ENCODE measurements at regions not wholly inside any gene's neighbourhood (a gene's known extent, or its start where the extent isn't known, plus 50 kb on each side); places are given as distances from the start of the nearest gene placed in this dataset.

DNA sequence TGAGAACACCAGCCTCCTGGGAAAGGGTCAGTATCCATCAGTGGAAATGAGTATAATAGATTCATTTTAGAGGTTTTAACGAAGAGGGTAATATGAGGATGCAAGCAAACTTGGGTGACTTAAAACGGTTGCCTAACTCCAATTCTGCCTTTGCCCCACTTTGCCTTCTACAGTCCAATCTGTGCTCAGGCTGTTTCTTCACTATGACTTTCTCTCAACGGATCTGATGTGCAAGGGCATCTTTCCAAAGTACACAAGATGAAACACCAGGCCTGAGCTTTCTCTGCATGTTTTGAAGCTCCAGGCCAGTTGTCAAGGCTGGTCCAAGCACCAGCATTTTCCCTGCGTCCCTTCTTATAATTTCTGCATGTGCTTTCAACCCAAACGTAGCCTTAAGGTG is 68.0 kb upstream of the TMEM164 start:
- no TSS peak for BruUV-seq (replicated peaks)
- Histone ChIP-seq H3K36me3 (ENCODE audit: control insufficient read depth, insufficient read depth, low read length) (no peaks in the 10 kb centered on the region), H3K4me1 (ENCODE audit: control insufficient read depth, insufficient read depth, low read length) (no peaks in the 10 kb centered on the region), H3K4me3 (ENCODE audit: low read depth in 2 of 2, low read length in 2 of 2) (no peak overlapping the region), H3K27ac (ENCODE audit: low read length) (no peak overlapping the region), H3K27me3 (ENCODE audit: control insufficient read depth, insufficient read depth, low read length) (peaks cover 2% of the 10 kb centered on the region; the same call in 1 of the 2 replicates), H3K9me3 (ENCODE audit: control insufficient read depth, insufficient read depth, low read depth, low read length) (no peaks in the 10 kb centered on the region)
- ChIA-PET POLR2A (no interaction called here), CTCF (no interaction called here)
- DNase-seq (ENCODE audit: low read depth, low spot score) (no peak), ATAC-seq (no peak)
- TF ChIP-seq POLR2AphosphoS5 (IDR thresholded peaks at IDR 0.05; ENCODE audit: low read depth, low read length), result no peak
- in situ Hi-C loops (cut with HindIII; ENCODE audit: low pct_unique_long_range_greater_than_20kb, low sequenced_read_pairs) (no loop called here), intact Hi-C loops (cut with micrococcal nuclease; ENCODE audit: unreplicated experiment) (no loop called here)

DNA sequence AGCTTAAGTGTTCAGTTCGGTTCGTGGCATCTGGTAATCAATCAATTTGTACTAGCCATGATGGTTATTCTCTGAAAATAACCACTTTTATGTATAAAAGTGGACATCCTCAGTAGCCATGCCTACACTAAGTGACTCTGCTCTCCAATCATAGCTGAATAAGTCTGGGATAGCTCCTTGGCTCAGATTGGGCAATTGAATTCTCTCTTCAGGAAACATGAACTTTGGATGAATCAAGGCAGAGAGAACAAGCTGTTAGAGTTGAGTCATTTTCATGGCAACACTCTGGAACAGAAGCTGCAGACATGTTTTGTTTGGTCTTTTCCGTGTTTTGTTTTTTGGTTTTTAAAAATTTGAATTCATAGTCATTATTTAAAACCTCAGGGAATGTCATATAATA is 66.8 kb upstream of the TMEM164 start:
- Histone ChIP-seq H3K4me1 (ENCODE audit: control insufficient read depth, insufficient read depth, low read length) (no peaks in the 10 kb centered on the region), H3K9me3 (ENCODE audit: control insufficient read depth, insufficient read depth, low read depth, low read length) (no peaks in the 10 kb centered on the region), H3K27me3 (ENCODE audit: control insufficient read depth, insufficient read depth, low read length) (peaks cover 2% of the 10 kb centered on the region; the same call in 1 of the 2 replicates), H3K4me3 (ENCODE audit: low read depth in 2 of 2, low read length in 2 of 2) (no peak overlapping the region), H3K27ac (ENCODE audit: low read length) (no peak overlapping the region), H3K36me3 (ENCODE audit: control insufficient read depth, insufficient read depth, low read length) (no peaks in the 10 kb centered on the region)
- CTCF ChIA-PET, result no interaction called here
- TF ChIP-seq TCF7L2 (IDR thresholded peaks at IDR 0.05; ENCODE audit: low read depth, low read length) (no peak), REST (IDR thresholded peaks at IDR 0.05; ENCODE audit: insufficient read depth in 1 of 2, low read depth in 2 of 2, low read length in 1 of 2) (no peak), SIN3A (IDR thresholded peaks at IDR 0.05; ENCODE audit: borderline replicate concordance, insufficient read depth, low read depth, low read length) (no peak), POLR2AphosphoS5 (IDR thresholded peaks at IDR 0.05; ENCODE audit: low read depth, low read length) (no peak), CTCF (IDR thresholded peaks at IDR 0.05) (no peak)
- no TSS peak for BruUV-seq (replicated peaks)
- no peak for DNase-seq (ENCODE audit: low read depth, low spot score)
- in situ Hi-C loops (cut with HindIII; ENCODE audit: low pct_unique_long_range_greater_than_20kb, low sequenced_read_pairs) (no loop called here), intact Hi-C loops (cut with micrococcal nuclease; ENCODE audit: unreplicated experiment) (no loop called here)
- no peak for ATAC-seq
- POLR2A ChIA-PET, result no interaction called here

DNA sequence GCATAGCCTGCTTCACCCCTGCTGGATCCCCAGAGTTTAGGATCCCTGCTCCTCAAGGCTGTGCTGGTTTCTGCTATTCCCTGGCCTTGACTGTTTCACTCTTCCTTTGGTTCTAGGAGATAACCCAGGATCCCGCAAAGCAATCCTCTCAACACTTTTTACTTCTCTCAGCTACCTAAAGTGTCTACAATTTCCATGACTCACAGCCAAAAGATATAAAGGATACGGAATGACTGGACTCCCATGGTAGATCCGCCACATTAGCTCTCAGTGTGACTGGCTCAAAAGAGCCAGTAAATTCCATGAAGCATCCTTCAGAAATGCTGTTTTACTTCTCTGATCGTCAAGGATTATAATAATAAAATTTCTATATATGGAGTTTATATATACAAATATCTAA is 66.3 kb upstream of the TMEM164 start:
- no peaks in the 10 kb centered on the region for H3K4me1 ChIP-seq (ENCODE audit: control insufficient read depth, insufficient read depth, low read length)
- ATAC-seq, result no peak
- H3K4me3 ChIP-seq (ENCODE audit: low read depth in 2 of 2, low read length in 2 of 2), result no peak overlapping the region
- BruUV-seq (replicated peaks), result no TSS peak
- POLR2A ChIA-PET, result no interaction called here
- peaks cover 2% of the 10 kb centered on the region; the same call in 1 of the 2 replicates for H3K27me3 ChIP-seq (ENCODE audit: control insufficient read depth, insufficient read depth, low read length)
- in situ Hi-C loops (cut with HindIII; ENCODE audit: low pct_unique_long_range_greater_than_20kb, low sequenced_read_pairs) (no loop called here), intact Hi-C loops (cut with micrococcal nuclease; ENCODE audit: unreplicated experiment) (no loop called here)
- H3K36me3 ChIP-seq (ENCODE audit: control insufficient read depth, insufficient read depth, low read length), result no peaks in the 10 kb centered on the region
- CTCF ChIA-PET, result no interaction called here
- no peaks in the 10 kb centered on the region for H3K9me3 ChIP-seq (ENCODE audit: control insufficient read depth, insufficient read depth, low read depth, low read length)
- TF ChIP-seq SIN3A (IDR thresholded peaks at IDR 0.05; ENCODE audit: borderline replicate concordance, insufficient read depth, low read depth, low read length) (no peak), REST (IDR thresholded peaks at IDR 0.05; ENCODE audit: insufficient read depth in 1 of 2, low read depth in 2 of 2, low read length in 1 of 2) (no peak), TCF7L2 (IDR thresholded peaks at IDR 0.05; ENCODE audit: low read depth, low read length) (no peak), POLR2AphosphoS5 (IDR thresholded peaks at IDR 0.05; ENCODE audit: low read depth, low read length) (no peak), CTCF (IDR thresholded peaks at IDR 0.05) (no peak)
- no peak overlapping the region for H3K27ac ChIP-seq (ENCODE audit: low read length)
- DNase-seq (ENCODE audit: low read depth, low spot score), result no peak

Data from Panc1 (cell line).